Right lobe of liver (tissue), 4 donors: ENCODE measurements at regions not wholly inside any gene's neighbourhood (a gene's known extent, or its start where the extent isn't known, plus 50 kb on each side); places are given as distances from the start of the nearest gene placed in this dataset.

Source experiments
- POLR2A ChIP-seq: fragments of 450-650 bp; IDR thresholded peaks from one replicate; pipeline ENCODE4 v1.6.1; 2017; ENCODE audit warnings: antibody characterized with exemption, mild to moderate bottlenecking
- TF ChIP-seq, protein P1 (sequence below), 4 donors: fragments of 200-600 bp in 3 of 4; fragments of 450-650 bp in 1 of 4; IDR thresholded peaks; one replicate each; pipeline versions ENCODE4 v1.5.1 to v1.8.0; 2016 to 2022; ENCODE audit warnings: antibody characterized with exemption in 4 of 4, mild to moderate bottlenecking in 2 of 4
- donor health status: DM: no; HTN: no; CAD: no.
- donor health status: DM: no; HTN: no; CAD: no.
- donor health status: DM: no; HTN: yes; CAD: no.

DNA sequence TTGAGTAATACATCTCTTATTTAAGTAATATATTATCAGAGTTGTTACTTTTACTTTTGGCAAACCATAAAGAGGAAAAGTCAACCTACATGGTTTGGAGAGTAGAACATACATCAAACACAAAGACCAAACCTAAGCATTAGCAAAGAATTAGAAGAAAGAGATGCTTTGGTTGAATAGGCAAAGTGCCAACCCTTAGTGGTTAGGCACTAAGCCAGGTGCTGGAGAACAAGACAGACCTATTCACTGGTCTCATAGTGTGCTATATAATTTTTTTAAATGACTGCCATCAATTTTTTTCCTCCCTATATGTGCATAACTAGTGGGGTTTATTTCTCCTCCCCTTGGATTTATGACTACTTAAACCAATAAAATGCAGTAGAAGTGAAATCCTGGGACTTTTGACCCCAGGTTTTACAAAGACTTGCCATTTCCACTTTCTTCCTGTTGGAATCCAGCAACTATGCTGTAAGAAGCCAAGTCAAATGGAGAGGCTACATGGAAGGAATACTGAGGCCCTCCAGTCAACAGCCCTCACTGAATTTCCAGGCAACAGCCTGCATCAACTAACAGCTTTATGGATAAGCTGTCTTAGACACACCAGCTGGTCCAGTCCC is 69.8 kb upstream of the HAO2 start:
- no peak for TF ChIP-seq POLR2A
- TF ChIP-seq, protein P1, sequence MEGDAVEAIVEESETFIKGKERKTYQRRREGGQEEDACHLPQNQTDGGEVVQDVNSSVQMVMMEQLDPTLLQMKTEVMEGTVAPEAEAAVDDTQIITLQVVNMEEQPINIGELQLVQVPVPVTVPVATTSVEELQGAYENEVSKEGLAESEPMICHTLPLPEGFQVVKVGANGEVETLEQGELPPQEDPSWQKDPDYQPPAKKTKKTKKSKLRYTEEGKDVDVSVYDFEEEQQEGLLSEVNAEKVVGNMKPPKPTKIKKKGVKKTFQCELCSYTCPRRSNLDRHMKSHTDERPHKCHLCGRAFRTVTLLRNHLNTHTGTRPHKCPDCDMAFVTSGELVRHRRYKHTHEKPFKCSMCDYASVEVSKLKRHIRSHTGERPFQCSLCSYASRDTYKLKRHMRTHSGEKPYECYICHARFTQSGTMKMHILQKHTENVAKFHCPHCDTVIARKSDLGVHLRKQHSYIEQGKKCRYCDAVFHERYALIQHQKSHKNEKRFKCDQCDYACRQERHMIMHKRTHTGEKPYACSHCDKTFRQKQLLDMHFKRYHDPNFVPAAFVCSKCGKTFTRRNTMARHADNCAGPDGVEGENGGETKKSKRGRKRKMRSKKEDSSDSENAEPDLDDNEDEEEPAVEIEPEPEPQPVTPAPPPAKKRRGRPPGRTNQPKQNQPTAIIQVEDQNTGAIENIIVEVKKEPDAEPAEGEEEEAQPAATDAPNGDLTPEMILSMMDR (IDR thresholded peaks at IDR 0.05): no peak
